Psoas muscle (tissue), 7 donors: ENCODE measurements at regions not wholly inside any gene's neighbourhood (a gene's known extent, or its start where the extent isn't known, plus 50 kb on each side); places are given as distances from the start of the nearest gene placed in this dataset.

Source experiments
- ATAC-seq, 4 donors: fragments of 200-7000 bp; cut with Tn5 transposase; one replicate each; pipeline ENCODE4 v1.9.1; 2020; ENCODE audit warnings: moderate library complexity in 3 of 4, mild to moderate bottlenecking in 2 of 4
- DNase-seq, 2 donors: peaks; one replicate each; pipeline ENCODE4 v3.0.0-alpha.2; 2020
- H3K27ac ChIP-seq: fragments of 200-600 bp; one replicate; pipeline ENCODE4 v1.8.0; 2022
- H3K27me3 ChIP-seq, 3 donors: fragments of 200-600 bp in 1 of 3; one replicate each; pipeline versions ENCODE4 v1.6.1 to v1.8.0; 2013 to 2022; ENCODE audit warnings: low read length in 2 of 3, mild to moderate bottlenecking in 2 of 3, moderate library complexity in 1 of 3; ENCODE audit not compliant: insufficient read depth in 3 of 3
- H3K36me3 ChIP-seq, 2 donors: fragments of 200-600 bp in 1 of 2; one replicate each; pipeline versions ENCODE4 v1.6.1 to v1.8.0; 2013 to 2022; ENCODE audit warnings: low read depth in 1 of 2, mild to moderate bottlenecking in 1 of 2, moderate library complexity in 1 of 2; ENCODE audit not compliant: insufficient read depth in 1 of 2
- H3K4me1 ChIP-seq: fragments of 200-600 bp; one replicate; pipeline ENCODE4 v1.8.0; 2022
- H3K4me3 ChIP-seq: fragments of 200-600 bp; one replicate; pipeline ENCODE4 v1.8.0; 2022; ENCODE audit warnings: mild to moderate bottlenecking
- H3K9me3 ChIP-seq: fragments of 200-600 bp; one replicate; pipeline ENCODE4 v1.8.0; 2022
- WGBS, 3 donors: extraction: QIAGEN DNeasy Blood & Tissue Kit; methylation state at CpG; one replicate each; pipeline versions ENCODE4 v1.1.6 to v1.1.7; 2013; 5-methylcytosine and 5-hydroxymethylcytosine counted together
- intact Hi-C, 2 donors: fragments of 100-400 bp; cut with DNase I; formaldehyde crosslinking; loops; one replicate each; pipeline versions ENCODE4 v1.11.0 to v1.14.2; 2022
- TF ChIP-seq, protein P1 (sequence below): fragments of 200-600 bp; IDR thresholded peaks from one replicate; pipeline ENCODE4 v1.8.0; 2022; ENCODE audit warnings: antibody characterized with exemption
- donor health status: healthy with polysubstance abuse.
- donor health status: DM: no; HTN: no; CAD: no; lungs with moderate emphysema.
- donor health status: Bipolar disorder and iron deficiency.
- donor health status: healthy.
- donor health status: DM: yes; HTN: yes; CAD: no.
- donor health status: DM: no; HTN: no; CAD: no.
- donor health status: DM: yes; HTN: yes; CAD: no.

DNA sequence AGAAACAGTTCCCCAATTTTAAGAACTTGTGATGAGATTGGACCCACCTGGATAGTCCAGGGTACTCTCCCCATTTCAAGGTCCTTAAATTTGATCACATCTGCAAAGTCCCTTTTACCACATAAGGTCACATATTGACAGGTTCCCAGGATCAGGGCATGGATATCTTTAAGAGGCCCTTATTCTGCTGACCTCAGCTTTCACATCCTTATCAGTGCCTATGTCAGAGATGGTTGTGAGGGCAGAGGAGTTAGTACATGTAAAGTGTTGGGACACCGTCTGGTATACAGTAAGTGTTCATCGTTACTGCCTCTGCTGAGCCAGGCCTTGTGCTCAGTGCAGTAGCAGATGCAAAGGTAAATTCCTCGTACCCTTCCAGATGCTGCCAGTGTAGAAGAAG lies 375.4 kb upstream of the ASIC2 start:
- DNase-seq (no peak), ATAC-seq (no peak)
- Histone ChIP-seq H3K9me3 (no peaks in the 10 kb centered on the region), H3K4me1 (no peaks in the 10 kb centered on the region), H3K27ac (no peak overlapping the region), H3K27me3 (peaks cover 0 to 10% (median 0%) of the 10 kb centered on the region in 3 donors), H3K4me3 (no peak overlapping the region), H3K36me3 (no peaks in the 10 kb centered on the region)
- 93 to 97% (median 95%) methylated on average over 3 of the region's 3 CpGs for WGBS, 3 donors
- TF ChIP-seq, protein P1, sequence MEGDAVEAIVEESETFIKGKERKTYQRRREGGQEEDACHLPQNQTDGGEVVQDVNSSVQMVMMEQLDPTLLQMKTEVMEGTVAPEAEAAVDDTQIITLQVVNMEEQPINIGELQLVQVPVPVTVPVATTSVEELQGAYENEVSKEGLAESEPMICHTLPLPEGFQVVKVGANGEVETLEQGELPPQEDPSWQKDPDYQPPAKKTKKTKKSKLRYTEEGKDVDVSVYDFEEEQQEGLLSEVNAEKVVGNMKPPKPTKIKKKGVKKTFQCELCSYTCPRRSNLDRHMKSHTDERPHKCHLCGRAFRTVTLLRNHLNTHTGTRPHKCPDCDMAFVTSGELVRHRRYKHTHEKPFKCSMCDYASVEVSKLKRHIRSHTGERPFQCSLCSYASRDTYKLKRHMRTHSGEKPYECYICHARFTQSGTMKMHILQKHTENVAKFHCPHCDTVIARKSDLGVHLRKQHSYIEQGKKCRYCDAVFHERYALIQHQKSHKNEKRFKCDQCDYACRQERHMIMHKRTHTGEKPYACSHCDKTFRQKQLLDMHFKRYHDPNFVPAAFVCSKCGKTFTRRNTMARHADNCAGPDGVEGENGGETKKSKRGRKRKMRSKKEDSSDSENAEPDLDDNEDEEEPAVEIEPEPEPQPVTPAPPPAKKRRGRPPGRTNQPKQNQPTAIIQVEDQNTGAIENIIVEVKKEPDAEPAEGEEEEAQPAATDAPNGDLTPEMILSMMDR = no peak
- intact Hi-C loops = no loop called here

DNA sequence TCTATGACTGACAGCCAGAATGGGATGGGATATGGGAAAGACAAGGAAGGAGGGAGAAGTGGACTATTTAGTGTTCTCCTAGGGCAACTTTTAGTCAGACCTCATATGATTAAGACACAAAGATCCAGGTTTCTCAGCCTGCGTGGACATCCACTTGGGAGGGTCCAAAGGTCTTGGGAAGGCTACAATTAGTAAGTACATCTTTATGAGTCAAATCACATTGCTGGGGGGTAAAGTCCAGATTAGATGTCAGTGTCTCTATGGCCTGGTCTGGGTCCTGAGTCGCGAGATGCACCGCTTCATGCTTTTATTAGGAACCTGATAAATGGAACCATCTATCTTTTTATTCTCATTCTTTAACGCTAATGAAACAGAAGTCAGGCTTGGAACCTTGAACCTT lies 378.4 kb upstream of the ASIC2 start:
- Histone ChIP-seq H3K27me3 (peaks cover 0 to 5% (median 0%) of the 10 kb centered on the region in 3 donors), H3K27ac (no peak overlapping the region), H3K36me3 (no peaks in the 10 kb centered on the region), H3K4me1 (no peaks in the 10 kb centered on the region), H3K4me3 (no peak overlapping the region), H3K9me3 (no peaks in the 10 kb centered on the region)
- TF ChIP-seq, protein P1 = no peak
- DNase-seq (no peak), ATAC-seq (no peak)
- WGBS, 3 donors = 88 to 92% (median 92%) methylated on average over 5 of the region's 5 CpGs
- intact Hi-C loops = loop anchor here (10.0 kb wide), 3 partner anchors 147 to 637 kb away; no protein-coding TSS in a partner anchor

DNA sequence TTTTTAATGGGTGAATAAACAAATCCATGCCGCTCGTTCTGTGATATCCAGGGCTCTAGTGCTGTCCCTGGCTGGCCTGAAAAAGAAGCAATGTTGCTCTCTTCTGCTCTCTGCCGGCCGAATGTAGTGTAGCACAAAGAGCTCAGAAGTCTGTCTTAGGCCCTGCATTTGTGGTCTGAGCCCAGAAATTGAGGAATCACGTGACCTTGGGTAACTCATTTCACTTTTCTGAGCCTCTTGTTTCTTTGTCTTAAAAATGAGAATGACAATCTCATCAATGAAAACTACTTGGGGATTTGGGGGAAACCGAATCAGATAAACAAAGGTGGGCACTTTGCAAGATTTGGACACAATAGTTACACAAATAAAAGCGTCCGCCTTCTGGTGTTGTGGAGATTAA lies 381.6 kb upstream of the ASIC2 start:
- intact Hi-C loops = loop anchor here (2.0 to 10.0 kb wide), 4 partner anchors 150 to 646 kb away; no protein-coding TSS in a partner anchor
- Histone ChIP-seq H3K9me3 (no peaks in the 10 kb centered on the region), H3K36me3 (no peaks in the 10 kb centered on the region), H3K4me3 (no peak overlapping the region), H3K4me1 (no peaks in the 10 kb centered on the region), H3K27me3 (peaks cover 0 to 5% (median 0%) of the 10 kb centered on the region in 3 donors), H3K27ac (no peak overlapping the region)
- WGBS, 3 donors = 35 to 36% (median 35%) methylated on average over 8 of the region's 8 CpGs
- DNase-seq = peak in 1 of 2 donors; percentile 49
- ATAC-seq = peak; percentile 71 to 85 (median 78)
- TF ChIP-seq, protein P1 = peak; percentile 69

DNA sequence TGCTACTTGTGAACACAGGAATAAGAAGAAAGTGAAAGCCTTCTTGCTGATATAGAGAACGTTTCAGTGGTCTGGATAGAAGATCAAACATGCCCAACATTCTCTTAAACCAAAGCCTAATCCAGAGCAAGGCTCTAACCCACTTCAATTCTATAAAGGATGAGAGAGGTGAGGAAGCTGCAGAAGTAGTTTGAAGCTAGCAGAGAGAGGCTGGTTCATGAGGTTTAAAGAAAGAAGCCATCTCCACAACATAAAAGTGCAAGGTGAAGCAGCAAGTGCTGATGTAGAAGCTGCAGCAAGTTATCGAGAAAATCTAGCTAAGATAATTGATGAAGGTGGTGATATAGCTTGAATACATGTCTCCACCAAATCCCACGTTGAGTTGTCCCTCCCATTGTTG lies 383.3 kb upstream of the ASIC2 start:
- Histone ChIP-seq H3K4me1 (no peaks in the 10 kb centered on the region), H3K4me3 (no peak overlapping the region), H3K27me3 (peaks cover 0 to under 1% (median 0%) of the 10 kb centered on the region in 3 donors), H3K27ac (no peak overlapping the region), H3K9me3 (no peaks in the 10 kb centered on the region), H3K36me3 (no peaks in the 10 kb centered on the region)
- DNase-seq (no peak), ATAC-seq (no peak)
- intact Hi-C loops = loop anchor here (10.0 kb wide), 3 partner anchors 152 to 642 kb away; no protein-coding TSS in a partner anchor
- 59 to 68% (median 65%) methylated on average over 3 of the region's 3 CpGs for WGBS, 3 donors
- TF ChIP-seq, protein P1 = no peak

DNA sequence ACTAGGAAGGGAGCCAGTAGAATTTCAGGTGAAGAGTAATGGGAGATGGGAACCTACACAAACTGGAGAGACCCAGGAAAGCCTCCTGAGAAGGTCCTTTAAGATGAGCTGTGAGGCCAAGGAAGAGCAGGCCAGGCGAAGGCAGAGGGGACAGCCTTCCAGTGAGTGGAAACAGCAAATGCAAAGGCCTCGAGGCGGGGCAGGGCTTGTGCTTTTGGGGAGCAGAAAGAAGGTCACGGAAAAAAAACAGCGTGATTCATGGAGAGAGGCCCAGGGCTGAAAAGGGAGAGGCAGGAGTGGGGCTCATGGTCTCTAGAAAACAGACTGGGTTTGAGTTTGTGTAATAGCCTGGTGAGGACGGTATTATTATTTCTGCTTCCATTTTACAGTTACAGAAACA lies 386.5 kb upstream of the ASIC2 start:
- H3K27me3 ChIP-seq = no peaks in the 10 kb centered on the region
- no peak overlapping the region for H3K4me3 ChIP-seq
- H3K9me3 ChIP-seq = no peaks in the 10 kb centered on the region
- TF ChIP-seq, protein P1 = no peak
- ATAC-seq (no peak), DNase-seq (no peak)
- no peak overlapping the region for H3K27ac ChIP-seq
- 84 to 91% (median 87%) methylated on average over 6 of the region's 6 CpGs for WGBS, 3 donors
- no peaks in the 10 kb centered on the region for H3K36me3 ChIP-seq
- no peaks in the 10 kb centered on the region for H3K4me1 ChIP-seq
- intact Hi-C loops = loop anchor here (10.0 kb wide), 3 partner anchors 155 to 645 kb away; no protein-coding TSS in a partner anchor
